Liver (tissue), 8 donors: ENCODE measurements at regions not wholly inside any gene's neighbourhood (a gene's known extent, or its start where the extent isn't known, plus 50 kb on each side); places are given as distances from the start of the nearest gene placed in this dataset.

Experiments
- DNase-seq: peaks from one replicate; pipeline ENCODE4 v3.0.0-alpha.2; 2017; ENCODE audit warnings: low spot score
- H3K27ac ChIP-seq, 2 donors: one replicate each; pipeline ENCODE4 v1.7.0; 2013; ENCODE audit warnings: inconsistent platforms in 2 of 2, low read length in 2 of 2, control low read depth in 1 of 2, low read depth in 1 of 2, mild to moderate bottlenecking in 1 of 2
- H3K27me3 ChIP-seq, 4 donors: one replicate each; pipeline versions ENCODE4 v1.6.1 to v1.7.0; 2013; ENCODE audit warnings: low read length in 3 of 4, inconsistent platforms in 1 of 4, mild to moderate bottlenecking in 1 of 4, moderate library complexity in 1 of 4; ENCODE audit not compliant: control insufficient read depth in 4 of 4, insufficient read depth in 4 of 4
- H3K36me3 ChIP-seq, 4 donors: one replicate each; pipeline versions ENCODE4 v1.6.1 to v1.7.0; 2013; ENCODE audit warnings: low read length in 3 of 4, mild to moderate bottlenecking in 3 of 4, low read depth in 1 of 4, moderate library complexity in 1 of 4; ENCODE audit not compliant: control insufficient read depth in 4 of 4, insufficient read depth in 3 of 4
- H3K4me1 ChIP-seq, 4 donors: one replicate each; pipeline versions ENCODE4 v1.6.1 to v1.7.0; 2013; ENCODE audit warnings: low read length in 3 of 4, mild to moderate bottlenecking in 3 of 4, moderate library complexity in 1 of 4; ENCODE audit not compliant: control insufficient read depth in 4 of 4, insufficient read depth in 4 of 4
- H3K4me3 ChIP-seq, 3 donors: one replicate each; pipeline versions ENCODE4 v1.6.1 to v1.7.0; 2013; ENCODE audit warnings: low read length in 3 of 3, control low read depth in 1 of 3, low read depth in 1 of 3, mild to moderate bottlenecking in 1 of 3
- H3K9ac ChIP-seq, 2 donors: one replicate each; pipeline ENCODE4 v1.7.0; 2013; ENCODE audit warnings: low read length in 2 of 2, mild to moderate bottlenecking in 2 of 2, moderate library complexity in 2 of 2, control low read depth in 1 of 2, low read depth in 1 of 2
- H3K9me3 ChIP-seq, 4 donors: one replicate each; pipeline versions ENCODE4 v1.6.1 to v1.7.0; 2013; ENCODE audit warnings: low read length in 3 of 4; ENCODE audit not compliant: control insufficient read depth in 4 of 4
- EGR1 ChIP-seq, 2 donors: IDR thresholded peaks; 2 replicates each; pipeline ENCODE4 v1.6.1; 2016 to 2018; ENCODE audit warnings: antibody characterized with exemption in 2 of 2, low read depth in 2 of 2
- GABPA ChIP-seq, 2 donors: IDR thresholded peaks in 1 of 2; conservative IDR thresholded peaks in 1 of 2; 2 replicates each; pipeline ENCODE4 v1.6.1; 2016; ENCODE audit warnings: antibody characterized with exemption in 2 of 2, mild to moderate bottlenecking in 1 of 2, moderate library complexity in 1 of 2
- HNF4A ChIP-seq, 2 donors: conservative IDR thresholded peaks; 2 replicates each; pipeline ENCODE4 v1.6.1; 2016; ENCODE audit warnings: antibody characterized with exemption in 2 of 2, mild to moderate bottlenecking in 2 of 2
- HNF4G ChIP-seq: IDR thresholded peaks from 2 replicates; pipeline ENCODE4 v1.6.1; 2016; ENCODE audit warnings: antibody characterized with exemption
- JUND ChIP-seq, 2 donors: IDR thresholded peaks; 2 replicates each; pipeline ENCODE4 v1.6.1; 2016; ENCODE audit warnings: antibody characterized with exemption in 2 of 2
- MAX ChIP-seq: IDR thresholded peaks from 2 replicates; pipeline ENCODE4 v1.6.1; 2016; ENCODE audit warnings: antibody characterized with exemption
- NR2F2 ChIP-seq: IDR thresholded peaks from 2 replicates; pipeline ENCODE4 v1.6.1; 2016; ENCODE audit warnings: antibody characterized with exemption
- RAD21 ChIP-seq, 2 donors: IDR thresholded peaks; 2 replicates each; pipeline ENCODE4 v1.6.1; 2016; ENCODE audit warnings: antibody characterized with exemption in 2 of 2, mild to moderate bottlenecking in 2 of 2
- REST ChIP-seq: IDR thresholded peaks from 2 replicates; pipeline ENCODE4 v1.6.1; 2016; ENCODE audit warnings: antibody characterized with exemption, mild to moderate bottlenecking
- RXRA ChIP-seq, 2 donors: IDR thresholded peaks; 2 replicates each; pipeline ENCODE4 v1.6.1; 2017 to 2018; ENCODE audit warnings: antibody characterized with exemption in 2 of 2, mild to moderate bottlenecking in 1 of 2
- SP1 ChIP-seq: IDR thresholded peaks from 2 replicates; pipeline ENCODE4 v1.6.1; 2018; ENCODE audit warnings: antibody characterized with exemption, mild to moderate bottlenecking
- TAF1 ChIP-seq: conservative IDR thresholded peaks from 2 replicates; pipeline ENCODE4 v1.6.1; 2016; ENCODE audit warnings: antibody characterized with exemption, mild to moderate bottlenecking
- YY1 ChIP-seq: IDR thresholded peaks from 2 replicates; pipeline ENCODE4 v1.6.1; 2016; ENCODE audit warnings: antibody characterized with exemption, mild to moderate bottlenecking
- WGBS: extraction: QIAGEN DNeasy Blood & Tissue Kit; methylation state at CpG from one replicate; pipeline ENCODE4 v1.1.7; 2013; 5-methylcytosine and 5-hydroxymethylcytosine counted together
- TF ChIP-seq, protein P1 (sequence below): IDR thresholded peaks from 2 replicates; pipeline ENCODE4 v1.6.1; 2016; ENCODE audit warnings: antibody characterized with exemption
- TF ChIP-seq, protein P2 (sequence below): fragments of 150-350 bp; IDR thresholded peaks from 2 replicates; pipeline ENCODE4 v1.5.1; 2017; ENCODE audit warnings: improper control_type of control experiment, low read depth, low read length; ENCODE audit not compliant: missing input control
- donor health status: healthy.
- donor health status: healthy.
- donor health status: healthy.
- donor health status: healthy.
- donor health status: healthy.

- Histone ChIP-seq H3K9ac (no peak overlapping the region), H3K36me3 (no peaks in the 10 kb centered on the region), H3K27me3 (no peaks in the 10 kb centered on the region), H3K9me3 (no peaks in the 10 kb centered on the region), H3K4me3 (no peak overlapping the region), H3K27ac (no peak overlapping the region), H3K4me1 (no peaks in the 10 kb centered on the region)
- TF ChIP-seq MAX (no peak), REST (no peak), GABPA (IDR thresholded peaks at IDR 0.05 in 1 of 2, conservative IDR thresholded peaks at IDR 0.05 in 1 of 2) (no peak), EGR1 (IDR thresholded peaks at IDR 0.05; ENCODE audit: low read depth in 2 of 2) (no peak), RXRA (IDR thresholded peaks at IDR 0.05) (no peak), HNF4A (conservative IDR thresholded peaks at IDR 0.05) (no peak)
- TF ChIP-seq, protein P1, sequence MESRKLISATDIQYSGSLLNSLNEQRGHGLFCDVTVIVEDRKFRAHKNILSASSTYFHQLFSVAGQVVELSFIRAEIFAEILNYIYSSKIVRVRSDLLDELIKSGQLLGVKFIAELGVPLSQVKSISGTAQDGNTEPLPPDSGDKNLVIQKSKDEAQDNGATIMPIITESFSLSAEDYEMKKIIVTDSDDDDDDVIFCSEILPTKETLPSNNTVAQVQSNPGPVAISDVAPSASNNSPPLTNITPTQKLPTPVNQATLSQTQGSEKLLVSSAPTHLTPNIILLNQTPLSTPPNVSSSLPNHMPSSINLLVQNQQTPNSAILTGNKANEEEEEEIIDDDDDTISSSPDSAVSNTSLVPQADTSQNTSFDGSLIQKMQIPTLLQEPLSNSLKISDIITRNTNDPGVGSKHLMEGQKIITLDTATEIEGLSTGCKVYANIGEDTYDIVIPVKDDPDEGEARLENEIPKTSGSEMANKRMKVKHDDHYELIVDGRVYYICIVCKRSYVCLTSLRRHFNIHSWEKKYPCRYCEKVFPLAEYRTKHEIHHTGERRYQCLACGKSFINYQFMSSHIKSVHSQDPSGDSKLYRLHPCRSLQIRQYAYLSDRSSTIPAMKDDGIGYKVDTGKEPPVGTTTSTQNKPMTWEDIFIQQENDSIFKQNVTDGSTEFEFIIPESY: no peak
- no peak for DNase-seq
- WGBS: 64% methylated on average over 1 of the region's 1 CpG
Observed at GRCh38 chr1:239763850-239764249, 327.8 kb upstream of the FMN2 start.

DNA sequence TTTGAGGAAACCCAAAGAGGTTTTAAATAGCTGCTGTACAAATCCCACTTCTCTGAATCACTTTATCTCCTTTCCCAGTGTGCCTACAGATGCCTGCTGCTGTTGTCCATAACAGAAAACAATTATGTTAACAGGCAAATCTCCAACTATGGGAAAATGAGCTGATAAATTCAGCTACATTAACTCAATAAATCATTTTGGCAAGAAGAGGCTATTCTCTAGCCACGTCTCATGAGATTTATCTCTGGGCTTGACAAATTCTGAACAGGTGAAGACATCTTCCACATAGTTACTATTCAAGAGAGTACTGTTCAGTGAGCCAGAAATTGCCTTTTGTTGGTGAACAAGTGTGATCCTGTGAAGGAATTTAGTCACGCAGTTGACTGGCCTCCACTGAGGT is 327.1 kb upstream of the FMN2 start:
- Histone ChIP-seq H3K9ac (no peak overlapping the region), H3K4me3 (no peak overlapping the region), H3K36me3 (no peaks in the 10 kb centered on the region), H3K27ac (no peak overlapping the region), H3K27me3 (no peaks in the 10 kb centered on the region), H3K9me3 (no peaks in the 10 kb centered on the region), H3K4me1 (no peaks in the 10 kb centered on the region)
- TF ChIP-seq RAD21 (IDR thresholded peaks at IDR 0.05): no peak
- no peak for TF ChIP-seq YY1
- no peak for TF ChIP-seq SP1
- no peak for TF ChIP-seq TAF1
- TF ChIP-seq NR2F2: no peak
- TF ChIP-seq, protein P2, sequence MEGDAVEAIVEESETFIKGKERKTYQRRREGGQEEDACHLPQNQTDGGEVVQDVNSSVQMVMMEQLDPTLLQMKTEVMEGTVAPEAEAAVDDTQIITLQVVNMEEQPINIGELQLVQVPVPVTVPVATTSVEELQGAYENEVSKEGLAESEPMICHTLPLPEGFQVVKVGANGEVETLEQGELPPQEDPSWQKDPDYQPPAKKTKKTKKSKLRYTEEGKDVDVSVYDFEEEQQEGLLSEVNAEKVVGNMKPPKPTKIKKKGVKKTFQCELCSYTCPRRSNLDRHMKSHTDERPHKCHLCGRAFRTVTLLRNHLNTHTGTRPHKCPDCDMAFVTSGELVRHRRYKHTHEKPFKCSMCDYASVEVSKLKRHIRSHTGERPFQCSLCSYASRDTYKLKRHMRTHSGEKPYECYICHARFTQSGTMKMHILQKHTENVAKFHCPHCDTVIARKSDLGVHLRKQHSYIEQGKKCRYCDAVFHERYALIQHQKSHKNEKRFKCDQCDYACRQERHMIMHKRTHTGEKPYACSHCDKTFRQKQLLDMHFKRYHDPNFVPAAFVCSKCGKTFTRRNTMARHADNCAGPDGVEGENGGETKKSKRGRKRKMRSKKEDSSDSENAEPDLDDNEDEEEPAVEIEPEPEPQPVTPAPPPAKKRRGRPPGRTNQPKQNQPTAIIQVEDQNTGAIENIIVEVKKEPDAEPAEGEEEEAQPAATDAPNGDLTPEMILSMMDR: no peak
- no peak for TF ChIP-seq HNF4G
- no peak for TF ChIP-seq MAX
- TF ChIP-seq JUND (IDR thresholded peaks at IDR 0.05): no peak
- TF ChIP-seq REST: no peak
- TF ChIP-seq HNF4A (conservative IDR thresholded peaks at IDR 0.05): no peak
- DNase-seq: no peak
- WGBS: 73% methylated on average over 2 of the region's 2 CpGs
